HG02798 (cell line): ENCODE measurements at regions not wholly inside any gene's neighbourhood (a gene's known extent, or its start where the extent isn't known, plus 50 kb on each side); places are given as distances from the start of the nearest gene placed in this dataset.

Source experiments
- ATAC-seq: cut with Tn5 transposase; IDR thresholded peaks from one replicate; pipeline ENCODE4 v1.9.1; 2021; ENCODE audit warnings: mild to moderate bottlenecking; ENCODE audit not compliant: unreplicated experiment, poor library complexity

GRCh38 chr1:4395676-4396075 lies 258.7 kb upstream of the AJAP1 start:
- ATAC-seq: no peak

- ATAC-seq: no peak
These were observed 257.9 kb upstream of the AJAP1 start for GRCh38 chr1:4396551-4396950.

DNA sequence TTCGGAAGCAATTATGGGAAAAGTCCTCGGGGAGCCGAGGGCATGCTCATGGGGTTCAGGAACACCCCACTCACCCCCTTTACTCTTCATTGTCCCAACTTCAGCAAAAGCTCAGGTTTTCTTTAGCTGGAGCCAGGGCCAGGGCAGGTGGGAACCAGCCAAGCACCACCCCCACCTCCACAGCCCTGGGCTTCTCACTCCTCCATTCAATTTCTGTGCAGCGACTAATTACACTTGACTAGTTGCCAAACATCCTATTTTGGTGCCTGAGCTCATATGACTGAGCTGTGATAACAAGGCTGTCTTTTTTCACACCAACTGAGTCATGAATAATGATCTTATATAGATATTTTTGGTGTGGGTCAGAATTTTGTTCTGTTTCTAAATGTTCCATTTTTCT lies 257.2 kb upstream of the AJAP1 start:
- no peak for ATAC-seq

GRCh38 chr1:4402032-4402431 lies 252.4 kb upstream of the AJAP1 start:
- ATAC-seq: no peak

DNA sequence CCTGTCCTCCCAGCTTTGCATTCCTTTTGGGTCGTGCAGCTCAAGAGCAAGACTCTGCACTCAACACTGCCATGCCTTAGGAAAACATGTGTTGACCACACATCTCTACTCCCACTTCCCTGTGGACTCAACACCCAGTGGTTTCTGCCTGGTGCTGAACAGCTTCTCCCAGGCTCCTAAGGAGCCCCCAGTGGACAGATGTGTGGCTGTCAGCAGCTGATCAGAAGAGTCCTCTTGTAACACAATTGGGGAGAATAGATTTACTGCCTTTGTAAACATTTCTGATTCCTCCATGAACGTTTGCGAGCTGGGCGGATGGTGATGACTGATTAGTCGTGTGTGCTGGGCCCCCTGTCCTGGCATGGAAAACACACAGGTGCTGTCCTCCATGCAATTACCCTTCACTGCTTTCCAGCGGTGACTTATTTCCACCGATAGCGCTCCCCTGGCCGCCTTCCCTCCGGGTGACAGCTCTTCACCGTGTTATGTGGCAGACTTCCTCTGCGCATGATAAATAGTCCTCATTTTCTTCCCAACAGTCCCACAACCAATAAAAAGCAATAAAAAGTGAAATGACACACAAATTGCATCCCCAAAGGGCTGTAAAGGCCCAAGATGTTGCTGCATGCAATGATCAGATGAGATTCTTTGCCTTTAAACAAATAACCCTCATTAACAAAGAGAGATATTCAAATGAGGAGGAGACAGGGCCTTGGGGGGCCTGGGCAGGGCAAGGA lies 249.4 kb upstream of the AJAP1 start:
- no peak for ATAC-seq

- no peak for ATAC-seq
These were observed 246.6 kb upstream of the AJAP1 start for GRCh38 chr1:4407851-4408250.

GRCh38 chr1:4408380-4408779 lies 246.0 kb upstream of the AJAP1 start:
- ATAC-seq: no peak

GRCh38 chr1:4411862-4412261 lies 242.5 kb upstream of the AJAP1 start:
- ATAC-seq: no peak

- ATAC-seq: no peak
These were observed 238.9 kb upstream of the AJAP1 start for GRCh38 chr1:4415476-4415875.

DNA sequence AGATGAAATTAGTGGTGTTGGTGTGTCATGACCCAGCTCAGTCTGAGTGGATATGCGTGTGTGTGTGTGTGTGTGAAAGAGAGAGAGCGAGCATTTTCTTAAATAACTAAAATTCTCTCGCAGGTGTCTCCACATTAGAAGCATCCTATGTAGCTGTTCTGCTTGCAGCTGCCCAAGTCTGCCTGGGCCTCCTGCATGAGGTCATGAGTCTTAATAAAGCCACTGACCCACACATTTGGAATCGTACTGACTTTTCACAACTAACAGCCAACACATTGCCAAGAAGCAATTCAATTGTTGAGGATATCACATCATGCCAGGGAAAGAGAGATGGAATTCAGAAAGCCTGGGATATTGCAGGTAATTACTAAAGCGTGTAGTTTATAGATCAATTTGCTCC lies 238.2 kb upstream of the AJAP1 start:
- ATAC-seq: no peak

DNA sequence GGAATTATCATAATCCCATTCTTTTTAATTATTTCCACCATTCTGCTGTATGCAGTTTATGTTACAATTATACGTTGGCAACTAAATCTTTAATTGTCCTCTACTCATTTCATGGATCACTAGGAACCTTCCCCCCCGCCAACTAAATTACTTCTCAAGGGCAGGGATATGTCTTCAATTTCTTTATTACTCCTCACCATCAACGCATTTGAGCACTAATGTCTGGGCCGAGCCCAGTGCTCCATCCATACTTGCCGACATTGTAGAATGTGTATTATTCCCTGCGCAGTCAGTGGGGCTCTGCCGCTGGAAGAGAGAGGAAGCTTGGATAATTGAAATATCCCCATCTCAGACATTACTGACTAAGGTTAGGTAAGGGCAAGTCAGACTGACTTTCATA lies 236.4 kb upstream of the AJAP1 start:
- ATAC-seq: no peak

- no peak for ATAC-seq
These were observed 232.4 kb upstream of the AJAP1 start for GRCh38 chr1:4421986-4422385.

- ATAC-seq: no peak
These were observed 231.7 kb upstream of the AJAP1 start for GRCh38 chr1:4422504-4423289.

GRCh38 chr1:4424254-4424653 lies 230.2 kb upstream of the AJAP1 start:
- no peak for ATAC-seq

DNA sequence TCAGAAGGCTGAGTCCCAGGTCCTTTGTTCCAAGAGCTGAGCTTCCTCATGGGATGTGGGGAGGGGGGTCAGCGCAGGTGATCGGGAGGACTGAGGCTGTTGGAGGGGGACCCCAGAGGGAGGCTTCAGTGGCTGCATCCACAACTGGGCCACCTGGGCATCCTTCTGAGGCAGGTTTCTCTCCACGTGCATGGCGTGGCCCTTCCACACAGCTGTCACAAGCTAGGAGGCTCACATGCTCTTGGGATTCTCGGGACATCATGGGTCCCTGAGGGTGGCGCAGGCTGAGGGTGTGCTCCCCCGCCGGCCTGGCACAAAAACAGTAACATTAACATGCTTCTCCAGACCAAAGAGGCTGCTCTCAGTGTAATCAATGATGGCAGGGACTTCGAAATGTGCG lies 229.6 kb upstream of the AJAP1 start:
- ATAC-seq: no peak

GRCh38 chr1:4425892-4426291 lies 228.5 kb upstream of the AJAP1 start:
- no peak for ATAC-seq

- no peak for ATAC-seq
These were observed 225.7 kb upstream of the AJAP1 start for GRCh38 chr1:4428711-4429110.

GRCh38 chr1:4430406-4431365 lies 223.7 kb upstream of the AJAP1 start:
- no peak for ATAC-seq

GRCh38 chr1:4431491-4431890 lies 222.9 kb upstream of the AJAP1 start:
- no peak for ATAC-seq

- ATAC-seq: no peak
These were observed 221.3 kb upstream of the AJAP1 start for GRCh38 chr1:4433075-4433474.

GRCh38 chr1:4444086-4444485 lies 210.3 kb upstream of the AJAP1 start:
- no peak for ATAC-seq
